Activated naive CD8-positive, alpha-beta T cell treated with anti-CD3 and anti-CD28 coated beads, Interleukin-2, amount 10 ng/mL, durations not matched to agents 7 days and 5 days (primary cell): ENCODE measurements at regions not wholly inside any gene's neighbourhood (a gene's known extent, or its start where the extent isn't known, plus 50 kb on each side); places are given as distances from the start of the nearest gene placed in this dataset.

Source experiments
- ATAC-seq: fragments of 150-1000 bp; cut with Tn5 transposase; one replicate; pipeline ENCODE4 v1.10.0; 2021; ENCODE audit warnings: low read depth, moderate library complexity
- POLR2A ChIA-PET: fragments of 350-600 bp; sonication (Branson Sonifier 250); formaldehyde crosslinking; loops from one replicate; lab custom pipeline; 2021; ENCODE audit warnings: antibody characterized with exemption; lab: Charles Lee
- DNase-seq: peaks from one replicate; pipeline ENCODE4 v3.0.0; 2021
- H3K27ac Mint-ChIP-seq: one replicate; pipeline ENCODE4 v1.8.0; 2022; ENCODE audit warnings: mild to moderate bottlenecking, mixed read lengths
- H3K27me3 Mint-ChIP-seq: one replicate; pipeline ENCODE4 v1.8.0; 2022; ENCODE audit warnings: mild to moderate bottlenecking, moderate library complexity, mixed read lengths
- H3K36me3 Mint-ChIP-seq: one replicate; pipeline ENCODE4 v1.8.0; 2021; ENCODE audit warnings: mild to moderate bottlenecking, mixed read lengths
- H3K4me1 Mint-ChIP-seq: one replicate; pipeline ENCODE4 v1.8.0; 2021; ENCODE audit warnings: mixed read lengths
- H3K4me3 Mint-ChIP-seq: one replicate; pipeline ENCODE4 v1.8.0; 2022; ENCODE audit warnings: mild to moderate bottlenecking, moderate library complexity, mixed read lengths
- H3K9me3 Mint-ChIP-seq: one replicate; pipeline ENCODE4 v1.8.0; 2021; ENCODE audit warnings: mixed read lengths

- H3K27ac Mint-ChIP-seq: no peak overlapping the region
- no peaks in the 10 kb centered on the region for H3K36me3 Mint-ChIP-seq
- H3K4me3 Mint-ChIP-seq: no peak overlapping the region
- POLR2A ChIA-PET: no interaction called here
- no peaks in the 10 kb centered on the region for H3K4me1 Mint-ChIP-seq
- no peaks in the 10 kb centered on the region for H3K27me3 Mint-ChIP-seq
- ATAC-seq (no peak), DNase-seq (no peak)
- no peaks in the 10 kb centered on the region for H3K9me3 Mint-ChIP-seq
Measured at GRCh38 chr7:12862146-12862545, 174.7 kb downstream of the ARL4A start.

DNA sequence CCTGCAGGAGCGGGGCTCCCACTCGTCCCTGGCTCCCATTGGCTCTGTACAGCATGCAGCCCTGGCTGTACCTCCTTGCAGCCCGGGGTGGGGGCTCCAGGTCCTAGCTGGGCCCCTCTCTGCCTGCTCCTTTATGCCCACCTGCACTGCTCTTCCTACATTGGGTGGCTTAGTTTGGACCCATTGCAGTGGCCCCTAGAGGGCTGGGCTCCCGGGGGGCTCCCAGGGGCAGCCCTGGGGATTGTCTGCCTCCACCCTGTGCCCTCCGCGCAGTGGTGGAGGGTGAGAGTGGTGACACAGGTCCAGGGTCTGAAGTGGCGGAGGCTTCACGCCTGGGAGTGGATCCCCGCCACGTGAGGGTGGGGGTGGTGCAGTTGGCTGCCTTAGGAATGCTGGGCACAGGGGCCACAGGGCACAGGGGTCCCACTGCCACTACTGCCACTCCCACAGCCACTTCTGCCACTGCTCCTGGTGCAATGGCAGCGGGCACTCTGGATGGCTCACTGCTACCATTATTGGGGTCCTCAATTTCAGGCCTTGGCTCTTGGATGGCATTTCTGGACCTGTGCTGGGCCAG, 177.1 kb downstream of the ARL4A start:
- H3K9me3 Mint-ChIP-seq: no peaks in the 10 kb centered on the region
- ATAC-seq (no peak), DNase-seq (no peak)
- no peaks in the 10 kb centered on the region for H3K36me3 Mint-ChIP-seq
- POLR2A ChIA-PET: no interaction called here
- no peak overlapping the region for H3K4me3 Mint-ChIP-seq
- no peaks in the 10 kb centered on the region for H3K4me1 Mint-ChIP-seq
- H3K27ac Mint-ChIP-seq: no peak overlapping the region
- no peaks in the 10 kb centered on the region for H3K27me3 Mint-ChIP-seq

DNA sequence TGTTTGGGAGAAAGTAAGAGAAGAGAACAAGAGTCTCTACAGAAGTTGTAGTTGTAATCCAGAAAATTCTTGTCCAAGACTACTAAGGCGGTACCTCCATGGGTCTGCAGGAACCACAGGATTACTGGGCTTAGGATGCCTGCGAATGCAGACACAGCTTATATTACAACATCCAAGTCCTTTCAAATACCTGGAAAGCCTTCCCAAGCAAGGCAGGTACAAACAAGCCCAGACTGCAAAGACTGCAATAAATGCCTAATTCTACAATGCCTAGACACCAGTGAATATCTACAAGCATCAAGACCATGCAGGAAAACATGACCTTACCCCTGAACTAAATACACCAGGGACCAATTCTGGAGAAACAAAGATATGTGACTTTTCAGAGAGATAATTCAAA, 178.2 kb downstream of the ARL4A start:
- no peak overlapping the region for H3K27ac Mint-ChIP-seq
- no peaks in the 10 kb centered on the region for H3K27me3 Mint-ChIP-seq
- no peaks in the 10 kb centered on the region for H3K9me3 Mint-ChIP-seq
- H3K4me1 Mint-ChIP-seq: no peaks in the 10 kb centered on the region
- H3K36me3 Mint-ChIP-seq: no peaks in the 10 kb centered on the region
- ATAC-seq (no peak), DNase-seq (no peak)
- POLR2A ChIA-PET: no interaction called here
- H3K4me3 Mint-ChIP-seq: no peak overlapping the region

GRCh38 chr7:12866207-12866606, 178.8 kb downstream of the ARL4A start:
- H3K27me3 Mint-ChIP-seq: no peaks in the 10 kb centered on the region
- no peaks in the 10 kb centered on the region for H3K9me3 Mint-ChIP-seq
- no peak for ATAC-seq
- no peak for DNase-seq
- no peaks in the 10 kb centered on the region for H3K36me3 Mint-ChIP-seq
- POLR2A ChIA-PET: no interaction called here
- H3K4me3 Mint-ChIP-seq: no peak overlapping the region
- no peaks in the 10 kb centered on the region for H3K4me1 Mint-ChIP-seq
- no peak overlapping the region for H3K27ac Mint-ChIP-seq

GRCh38 chr7:12868027-12868426, 180.6 kb downstream of the ARL4A start:
- Mint-ChIP-seq H3K9me3 (no peaks in the 10 kb centered on the region), H3K27ac (no peak overlapping the region), H3K4me1 (no peaks in the 10 kb centered on the region), H3K4me3 (no peak overlapping the region), H3K27me3 (no peaks in the 10 kb centered on the region), H3K36me3 (no peaks in the 10 kb centered on the region)
- no peak for DNase-seq
- no peak for ATAC-seq
- POLR2A ChIA-PET: no interaction called here

GRCh38 chr7:12870219-12870618, 182.8 kb downstream of the ARL4A start:
- POLR2A ChIA-PET: no interaction called here
- no peaks in the 10 kb centered on the region for H3K27me3 Mint-ChIP-seq
- H3K4me3 Mint-ChIP-seq: no peak overlapping the region
- no peaks in the 10 kb centered on the region for H3K36me3 Mint-ChIP-seq
- ATAC-seq (no peak), DNase-seq (no peak)
- no peak overlapping the region for H3K27ac Mint-ChIP-seq
- no peaks in the 10 kb centered on the region for H3K4me1 Mint-ChIP-seq
- H3K9me3 Mint-ChIP-seq: no peaks in the 10 kb centered on the region

GRCh38 chr7:12872487-12872886, 185.1 kb downstream of the ARL4A start:
- Mint-ChIP-seq H3K27ac (no peak overlapping the region), H3K36me3 (no peaks in the 10 kb centered on the region), H3K4me3 (no peak overlapping the region), H3K4me1 (no peaks in the 10 kb centered on the region), H3K9me3 (no peaks in the 10 kb centered on the region), H3K27me3 (no peaks in the 10 kb centered on the region)
- POLR2A ChIA-PET: no interaction called here
- DNase-seq (no peak), ATAC-seq (no peak)

DNA sequence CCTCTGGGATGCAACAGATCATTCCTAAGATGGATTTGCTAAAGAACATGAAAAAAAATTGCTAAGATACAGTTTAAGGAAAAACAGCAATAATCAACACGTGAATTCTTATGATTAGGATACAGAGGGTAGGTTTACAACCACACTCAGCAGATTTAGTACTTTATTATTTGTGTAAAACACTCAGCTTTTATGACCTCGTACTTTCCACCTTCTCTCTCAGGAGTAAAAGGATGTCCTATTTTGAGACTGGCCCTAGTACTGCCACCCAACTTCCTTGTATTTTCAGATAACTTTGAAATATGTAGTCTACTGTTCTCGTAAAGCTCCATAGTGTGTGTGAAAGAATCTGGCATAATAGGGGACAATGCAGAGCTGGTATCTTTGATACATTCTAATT, 186.1 kb downstream of the ARL4A start:
- Mint-ChIP-seq H3K27me3 (no peaks in the 10 kb centered on the region), H3K4me1 (no peaks in the 10 kb centered on the region), H3K4me3 (no peak overlapping the region), H3K36me3 (no peaks in the 10 kb centered on the region), H3K9me3 (no peaks in the 10 kb centered on the region), H3K27ac (no peak overlapping the region)
- DNase-seq (no peak), ATAC-seq (no peak)
- POLR2A ChIA-PET: no interaction called here

DNA sequence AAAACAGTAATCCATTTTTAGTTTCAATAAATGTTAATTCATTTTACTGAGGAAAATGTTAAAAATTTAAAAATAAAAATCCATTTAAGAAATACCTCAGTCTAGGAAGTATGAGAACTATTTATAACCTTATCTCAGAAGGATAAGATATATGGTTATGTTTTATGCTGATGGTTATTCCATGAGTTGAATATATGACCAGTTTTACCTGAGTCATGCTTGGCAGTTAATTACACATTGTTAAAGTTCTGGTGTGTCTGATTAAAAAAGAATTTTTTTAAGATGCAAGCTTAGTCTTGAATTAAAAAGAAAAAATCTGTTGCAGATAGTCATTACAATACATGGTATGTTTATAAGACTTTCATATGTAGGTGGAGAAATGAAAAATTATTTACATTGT, 191.7 kb downstream of the ARL4A start:
- Mint-ChIP-seq H3K27me3 (no peaks in the 10 kb centered on the region), H3K4me3 (no peak overlapping the region), H3K4me1 (no peaks in the 10 kb centered on the region), H3K9me3 (no peaks in the 10 kb centered on the region), H3K36me3 (no peaks in the 10 kb centered on the region), H3K27ac (no peak overlapping the region)
- POLR2A ChIA-PET: no interaction called here
- no peak for ATAC-seq
- no peak for DNase-seq

GRCh38 chr7:12881712-12882111, 194.3 kb downstream of the ARL4A start:
- Mint-ChIP-seq H3K36me3 (no peaks in the 10 kb centered on the region), H3K27me3 (no peaks in the 10 kb centered on the region), H3K9me3 (no peaks in the 10 kb centered on the region), H3K27ac (no peak overlapping the region), H3K4me3 (no peak overlapping the region), H3K4me1 (no peaks in the 10 kb centered on the region)
- ATAC-seq: no peak
- no peak for DNase-seq
- POLR2A ChIA-PET: no interaction called here

DNA sequence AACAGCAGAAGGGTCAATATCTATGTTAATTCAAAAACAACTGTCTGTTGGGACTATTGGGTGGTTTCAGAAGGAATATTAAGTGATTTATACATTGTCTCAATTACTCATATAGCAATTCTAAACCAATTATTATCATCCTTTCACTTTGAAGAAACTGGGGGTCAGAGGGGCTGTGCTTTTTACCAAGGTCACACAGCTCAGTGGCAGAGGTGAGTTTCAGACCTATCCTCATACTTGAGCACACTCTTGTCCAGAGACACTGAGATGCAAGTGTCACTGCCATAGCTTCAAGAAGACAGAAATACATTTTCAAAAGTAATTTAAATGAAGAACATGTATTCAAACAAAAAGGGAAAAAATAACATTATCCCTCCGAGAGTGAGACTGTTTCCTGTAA, 195.3 kb downstream of the ARL4A start:
- POLR2A ChIA-PET: no interaction called here

GRCh38 chr7:12884033-12884432, 196.6 kb downstream of the ARL4A start:
- Mint-ChIP-seq H3K36me3 (no peaks in the 10 kb centered on the region), H3K9me3 (no peaks in the 10 kb centered on the region), H3K27ac (no peak overlapping the region), H3K4me3 (no peak overlapping the region), H3K27me3 (peaks cover 6% of the 10 kb centered on the region), H3K4me1 (no peaks in the 10 kb centered on the region)
- no peak for ATAC-seq
- no peak for DNase-seq
- POLR2A ChIA-PET: no interaction called here

More for the DNA sequence above, 195.3 kb downstream of the ARL4A start:
- Mint-ChIP-seq H3K27ac (no peak overlapping the region), H3K27me3 (peaks cover 3% of the 10 kb centered on the region), H3K4me1 (no peaks in the 10 kb centered on the region), H3K4me3 (no peak overlapping the region), H3K9me3 (no peaks in the 10 kb centered on the region), H3K36me3 (no peaks in the 10 kb centered on the region)
- no peak for DNase-seq
- no peak for ATAC-seq

DNA sequence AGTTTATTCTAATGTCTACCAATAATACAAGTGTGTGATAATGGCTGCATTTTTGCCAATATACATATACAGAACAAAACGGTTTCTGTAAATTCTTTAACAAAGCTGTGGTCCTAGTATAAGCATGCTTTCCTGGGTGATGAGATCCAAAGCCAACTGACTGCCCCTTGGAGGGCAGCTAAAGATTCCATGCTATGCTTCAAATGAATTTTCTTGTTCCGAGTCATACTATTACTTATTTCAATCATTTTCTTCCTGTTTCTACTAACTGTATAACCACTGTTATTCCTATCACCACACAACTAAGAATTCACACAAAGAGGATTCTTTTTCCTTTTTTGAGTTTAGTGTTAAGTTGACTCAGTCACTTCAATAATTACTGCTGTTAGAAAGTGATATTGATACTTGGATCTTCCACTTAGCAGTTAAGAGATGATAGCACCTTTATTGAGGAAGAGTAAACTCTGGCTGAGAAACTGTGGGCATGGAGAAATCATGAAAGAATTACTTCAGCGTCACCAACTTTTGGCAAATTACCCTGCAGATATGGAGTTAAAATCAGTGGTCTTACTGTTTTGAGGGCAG, 197.5 kb downstream of the ARL4A start:
- ATAC-seq (no peak), DNase-seq (no peak)
- no peak overlapping the region for H3K27ac Mint-ChIP-seq
- peaks cover 6% of the 10 kb centered on the region for H3K27me3 Mint-ChIP-seq
- no peak overlapping the region for H3K4me3 Mint-ChIP-seq
- H3K36me3 Mint-ChIP-seq: no peaks in the 10 kb centered on the region
- H3K4me1 Mint-ChIP-seq: no peaks in the 10 kb centered on the region
- no peaks in the 10 kb centered on the region for H3K9me3 Mint-ChIP-seq
- POLR2A ChIA-PET: no interaction called here

DNA sequence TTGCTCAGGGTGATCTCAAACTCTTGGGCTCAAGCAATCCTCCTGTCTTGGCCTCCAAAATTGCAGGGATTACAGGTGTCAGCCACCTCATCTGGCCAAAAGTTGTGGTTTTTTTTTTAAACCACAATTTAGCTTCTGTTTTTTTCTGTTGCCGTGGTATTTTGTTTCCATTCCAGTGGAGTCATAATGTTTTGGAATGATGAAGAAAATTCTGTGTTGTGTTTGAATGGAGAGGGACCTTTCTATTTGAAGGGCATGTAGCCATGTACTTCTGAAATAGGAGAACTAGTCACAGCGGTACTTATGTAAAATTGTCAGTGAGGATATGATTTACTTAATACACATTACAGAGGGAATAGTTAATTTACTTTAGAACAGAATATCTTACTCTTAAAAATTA, 201.3 kb downstream of the ARL4A start:
- no peak overlapping the region for H3K4me3 Mint-ChIP-seq
- no peak overlapping the region for H3K27ac Mint-ChIP-seq
- H3K9me3 Mint-ChIP-seq: no peaks in the 10 kb centered on the region
- H3K27me3 Mint-ChIP-seq: peaks cover 6% of the 10 kb centered on the region
- POLR2A ChIA-PET: no interaction called here
- no peaks in the 10 kb centered on the region for H3K36me3 Mint-ChIP-seq
- DNase-seq: no peak
- no peak for ATAC-seq
- H3K4me1 Mint-ChIP-seq: no peaks in the 10 kb centered on the region

GRCh38 chr7:12889391-12889790, 202.0 kb downstream of the ARL4A start:
- Mint-ChIP-seq H3K9me3 (no peaks in the 10 kb centered on the region), H3K27ac (no peak overlapping the region), H3K36me3 (no peaks in the 10 kb centered on the region), H3K4me1 (no peaks in the 10 kb centered on the region), H3K27me3 (peaks cover 6% of the 10 kb centered on the region), H3K4me3 (no peak overlapping the region)
- DNase-seq (no peak), ATAC-seq (no peak)
- POLR2A ChIA-PET: no interaction called here
